SK-N-SH (cell line): ENCODE measurements at regions not wholly inside any gene's neighbourhood (a gene's known extent, or its start where the extent isn't known, plus 50 kb on each side); places are given as distances from the start of the nearest gene placed in this dataset.

Source experiments
- CTCF ChIA-PET: fragments of 300-600, 350-600 bp; formaldehyde crosslinking; extraction: SDS; loops from one replicate; lab custom pipeline; 2021; lab: Yijun Ruan, JAX
- POLR2A ChIA-PET: fragments of 350-600 bp; sonication (Branson Sonifier 250); formaldehyde crosslinking; extraction: SDS; loops from one replicate; lab custom pipeline; 2020; ENCODE audit warnings: antibody characterized with exemption, inconsistent platforms; lab: Yijun Ruan, JAX
- DNase-seq: peaks from one replicate; pipeline ENCODE4 v3.0.0; 2012
- H2AFZ ChIP-seq: fragments of 200-600 bp; sonication (generic); 2 replicates; pipeline ENCODE4 v1.8.1; 2016; ENCODE audit warnings: antibody characterized with exemption, mild to moderate bottlenecking, low read depth
- H3F3A ChIP-seq: fragments of 200-600 bp; sonication (generic); replicated peaks from 2 replicates; pipeline ENCODE3; 2016; ENCODE audit warnings: antibody characterized with exemption, mild to moderate bottlenecking; ENCODE audit not compliant: insufficient read depth
- H3K27ac ChIP-seq, 2 experiments: fragments of 200-500 bp in 1 of 2; fragments of 200-600 bp in 1 of 2; sonication (Bioruptor generic) in 1 of 2; sonication (generic), shearing (Covaris generic) in 1 of 2; 2 replicates each; pipeline versions ENCODE4 v1.5.1 to v1.6.1; 2014 to 2016; ENCODE audit warnings: low read depth in 2 of 2, inconsistent platforms in 1 of 2, low read length in 1 of 2, mild to moderate bottlenecking in 1 of 2, mixed read lengths in 1 of 2
- H3K27me3 ChIP-seq: fragments of 200-600 bp; sonication (generic), shearing (Covaris generic); 2 replicates; pipeline ENCODE4 v1.6.1; 2016; ENCODE audit warnings: mixed run types; ENCODE audit not compliant: insufficient read depth
- H3K36me3 ChIP-seq, 2 experiments: fragments of 200-500 bp in 1 of 2; fragments of 200-600 bp in 1 of 2; sonication (Bioruptor generic) in 1 of 2; sonication (generic) in 1 of 2; replicated peaks in 1 of 2; 2 replicates each; pipeline versions ENCODE3 to v1.5.1; 2014 to 2016; ENCODE audit warnings: low read length in 1 of 2, mild to moderate bottlenecking in 1 of 2; ENCODE audit not compliant: insufficient read depth in 2 of 2, control insufficient read depth in 1 of 2
- H3K4me1 ChIP-seq, 2 experiments: fragments of 200-500 bp in 1 of 2; fragments of 200-600 bp in 1 of 2; sonication (Bioruptor generic) in 1 of 2; sonication (generic), shearing (Covaris generic) in 1 of 2; 2 replicates each; pipeline versions ENCODE4 v1.5.1 to v1.6.1; 2014 to 2016; ENCODE audit warnings: low read depth in 1 of 2, low read length in 1 of 2, mixed run types in 1 of 2; ENCODE audit not compliant: insufficient read depth in 2 of 2, control insufficient read depth in 1 of 2
- H3K4me2 ChIP-seq: fragments of 200-600 bp; sonication (generic), shearing (Covaris generic); 2 replicates; pipeline ENCODE4 v1.6.1; 2017; ENCODE audit warnings: mixed run types
- H3K4me3 ChIP-seq, 2 experiments: fragments of 200-500 bp in 1 of 2; fragments of 200-600 bp in 1 of 2; sonication (Bioruptor generic) in 1 of 2; sonication (generic), shearing (Covaris generic) in 1 of 2; 2 replicates each; pipeline versions ENCODE4 v1.5.1 to v1.8.1; 2014 to 2016; ENCODE audit warnings: low read depth in 2 of 2, inconsistent platforms in 1 of 2, low read length in 1 of 2, mild to moderate bottlenecking in 1 of 2, mixed read lengths in 1 of 2, moderate library complexity in 1 of 2
- H3K79me2 ChIP-seq: fragments of 200-600 bp; sonication (generic); 2 replicates; pipeline ENCODE4 v1.8.1; 2017; ENCODE audit warnings: mild to moderate bottlenecking; ENCODE audit not compliant: insufficient read depth
- H3K9ac ChIP-seq: fragments of 200-600 bp; sonication (generic); 2 replicates; pipeline ENCODE4 v1.6.1; 2017; ENCODE audit warnings: mixed run types
- H3K9me2 ChIP-seq: fragments of 200-600 bp; sonication (generic); 2 replicates; pipeline ENCODE4 v1.6.1; 2017; ENCODE audit warnings: mixed run types
- H3K9me3 ChIP-seq: fragments of 200-600 bp; sonication (generic); 2 replicates; pipeline ENCODE4 v1.6.1; 2017; ENCODE audit warnings: mixed run types, mild to moderate bottlenecking, moderate library complexity
- H4K20me1 ChIP-seq: fragments of 200-600 bp; sonication (generic); 2 replicates; pipeline ENCODE4 v1.6.1; 2017; ENCODE audit warnings: mild to moderate bottlenecking, mixed run types; ENCODE audit not compliant: insufficient read depth
- ELF1 ChIP-seq: IDR thresholded peaks from 2 replicates; pipeline ENCODE4 v1.4.0; 2012
- EZH2phosphoT487 ChIP-seq: fragments of 200-600 bp; sonication (generic); IDR thresholded peaks from 2 replicates; pipeline ENCODE4 v1.6.1; 2017; ENCODE audit warnings: low read depth, mixed run types, mild to moderate bottlenecking, antibody characterized with exemption, moderate library complexity, borderline replicate concordance
- FOSL2 ChIP-seq: IDR thresholded peaks from 2 replicates; pipeline ENCODE4 v1.4.0; 2012; ENCODE audit warnings: low read depth, mild to moderate bottlenecking, moderate library complexity, borderline replicate concordance
- GABPA ChIP-seq: IDR thresholded peaks from 2 replicates; pipeline ENCODE4 v1.4.0; 2012; ENCODE audit warnings: low read depth, mild to moderate bottlenecking
- GATA2 ChIP-seq: sonication (generic); formaldehyde crosslinking; IDR thresholded peaks from 2 replicates; pipeline ENCODE4 v1.5.0; 2020; ENCODE audit warnings: mild to moderate bottlenecking, missing genetic modification reagents
- JUND ChIP-seq: IDR thresholded peaks from 2 replicates; pipeline ENCODE4 v1.4.0; 2012
- MEF2A ChIP-seq: IDR thresholded peaks from 2 replicates; pipeline ENCODE4 v1.4.0; 2012; ENCODE audit warnings: low read depth, borderline replicate concordance
- NFIC ChIP-seq: IDR thresholded peaks from 2 replicates; pipeline ENCODE4 v1.4.0; 2012; ENCODE audit warnings: borderline replicate concordance
- POLR2AphosphoS5 ChIP-seq: IDR thresholded peaks from 2 replicates; pipeline ENCODE4 v1.6.1; 2012; ENCODE audit warnings: low read depth, low read length
- RAD21 ChIP-seq: IDR thresholded peaks from 2 replicates; pipeline ENCODE4 v1.6.1; 2012; ENCODE audit warnings: mild to moderate bottlenecking, low read length
- TAF1 ChIP-seq: IDR thresholded peaks from 2 replicates; pipeline ENCODE4 v1.6.1; 2012; ENCODE audit warnings: low read depth, mild to moderate bottlenecking, low read length, moderate library complexity, borderline replicate concordance
- TEAD4 ChIP-seq: IDR thresholded peaks from 2 replicates; pipeline ENCODE4 v1.4.0; 2012; ENCODE audit warnings: mild to moderate bottlenecking, borderline replicate concordance; ENCODE audit not compliant: insufficient read depth
- WGBS: methylation state at CpG from one replicate; pipeline ENCODE4 v1.1.6; 2017; ENCODE audit warnings: low lambda C conversion rate; 5-methylcytosine and 5-hydroxymethylcytosine counted together
- TF ChIP-seq, protein P1 (sequence below): IDR thresholded peaks from 2 replicates; pipeline ENCODE4 v1.6.1; 2012; ENCODE audit warnings: mild to moderate bottlenecking, low read depth, low read length, moderate library complexity

DNA sequence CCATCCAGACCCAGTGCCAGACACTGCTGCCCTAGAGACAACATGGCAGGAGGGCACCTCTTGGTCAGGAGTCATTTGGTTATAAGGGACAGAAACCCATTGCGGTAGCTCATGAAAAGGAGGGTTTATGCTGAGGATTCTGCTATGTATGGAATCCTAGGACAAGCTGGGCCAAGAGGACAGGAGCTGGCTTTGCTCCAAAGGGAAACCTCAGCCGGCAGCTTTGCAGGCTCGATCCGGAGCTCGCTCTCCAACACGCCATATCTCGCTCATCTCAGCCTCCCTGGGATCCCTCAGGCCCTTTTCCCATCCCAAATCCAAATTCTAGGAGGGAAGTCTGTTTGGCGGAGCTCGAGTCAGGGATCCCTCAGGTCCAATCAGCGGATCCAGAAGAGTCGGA, 345.7 kb downstream of the GLRX3 start (continued):
- TF ChIP-seq, protein P1, sequence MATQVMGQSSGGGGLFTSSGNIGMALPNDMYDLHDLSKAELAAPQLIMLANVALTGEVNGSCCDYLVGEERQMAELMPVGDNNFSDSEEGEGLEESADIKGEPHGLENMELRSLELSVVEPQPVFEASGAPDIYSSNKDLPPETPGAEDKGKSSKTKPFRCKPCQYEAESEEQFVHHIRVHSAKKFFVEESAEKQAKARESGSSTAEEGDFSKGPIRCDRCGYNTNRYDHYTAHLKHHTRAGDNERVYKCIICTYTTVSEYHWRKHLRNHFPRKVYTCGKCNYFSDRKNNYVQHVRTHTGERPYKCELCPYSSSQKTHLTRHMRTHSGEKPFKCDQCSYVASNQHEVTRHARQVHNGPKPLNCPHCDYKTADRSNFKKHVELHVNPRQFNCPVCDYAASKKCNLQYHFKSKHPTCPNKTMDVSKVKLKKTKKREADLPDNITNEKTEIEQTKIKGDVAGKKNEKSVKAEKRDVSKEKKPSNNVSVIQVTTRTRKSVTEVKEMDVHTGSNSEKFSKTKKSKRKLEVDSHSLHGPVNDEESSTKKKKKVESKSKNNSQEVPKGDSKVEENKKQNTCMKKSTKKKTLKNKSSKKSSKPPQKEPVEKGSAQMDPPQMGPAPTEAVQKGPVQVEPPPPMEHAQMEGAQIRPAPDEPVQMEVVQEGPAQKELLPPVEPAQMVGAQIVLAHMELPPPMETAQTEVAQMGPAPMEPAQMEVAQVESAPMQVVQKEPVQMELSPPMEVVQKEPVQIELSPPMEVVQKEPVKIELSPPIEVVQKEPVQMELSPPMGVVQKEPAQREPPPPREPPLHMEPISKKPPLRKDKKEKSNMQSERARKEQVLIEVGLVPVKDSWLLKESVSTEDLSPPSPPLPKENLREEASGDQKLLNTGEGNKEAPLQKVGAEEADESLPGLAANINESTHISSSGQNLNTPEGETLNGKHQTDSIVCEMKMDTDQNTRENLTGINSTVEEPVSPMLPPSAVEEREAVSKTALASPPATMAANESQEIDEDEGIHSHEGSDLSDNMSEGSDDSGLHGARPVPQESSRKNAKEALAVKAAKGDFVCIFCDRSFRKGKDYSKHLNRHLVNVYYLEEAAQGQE: no peak
- TF ChIP-seq ELF1 (no peak), GABPA (no peak)

DNA sequence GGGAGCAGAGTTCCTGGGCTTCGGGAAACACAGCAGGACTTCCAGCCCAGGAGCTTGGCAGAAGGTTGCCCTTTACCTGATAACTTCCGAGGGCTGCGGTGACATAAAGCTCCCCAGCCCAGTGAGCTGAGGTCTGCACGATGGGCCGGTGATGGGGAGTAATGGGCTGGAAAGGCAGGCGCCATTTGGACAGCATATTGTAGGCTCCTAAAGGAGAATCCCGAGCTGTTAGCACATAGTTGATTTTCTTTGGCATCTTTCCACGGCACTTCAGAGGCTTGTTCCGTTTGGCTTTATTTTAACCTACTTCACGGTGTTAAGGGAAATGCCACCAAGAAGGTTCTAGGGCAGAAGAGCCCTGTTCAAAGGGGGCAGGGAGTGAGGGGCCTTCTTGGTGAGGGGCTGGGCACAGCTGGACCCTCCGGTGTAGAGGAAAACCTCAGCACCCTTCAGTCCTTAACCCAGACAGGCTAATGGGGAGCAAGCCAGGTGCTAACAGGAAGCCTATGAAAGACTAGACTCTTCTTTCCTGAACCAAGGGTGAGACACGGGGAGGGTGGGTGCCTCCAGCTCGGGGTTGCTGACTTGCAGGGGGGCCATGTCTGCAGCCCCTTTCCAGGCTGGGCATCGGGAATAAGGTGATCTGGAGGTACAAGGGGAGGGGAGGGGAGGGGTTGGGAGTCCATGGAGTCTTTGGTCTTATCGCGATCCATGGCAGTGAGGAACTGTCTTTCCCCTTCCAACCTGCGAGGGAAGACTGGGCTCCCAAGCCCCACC, 347.7 kb downstream of the GLRX3 start:
- 35% methylated on average over 14 of the region's 17 CpGs for WGBS
- POLR2A ChIA-PET: no interaction called here
- Histone ChIP-seq H3K27ac (no peak overlapping the region), H3K9me3 (no peaks in the 10 kb centered on the region), H3K4me1 (no peaks in the 10 kb centered on the region), H2AFZ (no peak overlapping the region), H4K20me1 (no peaks in the 10 kb centered on the region), H3F3A (no peaks in the 10 kb centered on the region), H3K36me3 (no peaks in the 10 kb centered on the region), H3K4me2 (no peak overlapping the region), H3K27me3 (no peaks in the 10 kb centered on the region), H3K9me2 (no peaks in the 10 kb centered on the region), H3K4me3 (no peak overlapping the region), H3K9ac (no peak overlapping the region), H3K79me2 (no peaks in the 10 kb centered on the region)
- no peak for TF ChIP-seq EZH2phosphoT487
- TF ChIP-seq POLR2AphosphoS5: no peak
- TF ChIP-seq TAF1: no peak
- TF ChIP-seq GATA2 (CRISPR knock-in tag): no peak
- no peak for TF ChIP-seq MEF2A
- TF ChIP-seq JUND: no peak
- TF ChIP-seq RAD21: no peak
- TF ChIP-seq TEAD4: no peak
- TF ChIP-seq NFIC: no peak
- no peak for TF ChIP-seq FOSL2
- no peak for DNase-seq
- CTCF ChIA-PET: interaction anchor here (1.5 to 1.6 kb wide), 2 partner anchors 10 to 293 kb away, joined by 3 to 6 read pairs; no protein-coding TSS in a partner anchor
